HCT116 (cell line): ENCODE measurements at regions not wholly inside any gene's neighbourhood (a gene's known extent, or its start where the extent isn't known, plus 50 kb on each side); places are given as distances from the start of the nearest gene placed in this dataset.

Experiments
- ATAC-seq: fragments of 200-7000 bp; cut with Tn5 transposase; 2 replicates; pipeline ENCODE4 v1.9.1; 2020; ENCODE audit warnings: mild to moderate bottlenecking, moderate library complexity
- BruUV-seq: library from RNA; stranded (reverse); fragments of 400-500 nt; replicated peaks from 2 replicates; lab custom pipeline; 2021; lab: Mats Ljungman, UMichigan
- CTCF ChIA-PET: fragments of 300-600 bp; sonication (Branson Sonifier 250); formaldehyde crosslinking; loops from one replicate; lab custom pipeline; 2021; ENCODE audit warnings: antibody characterized with exemption; lab: Charles Lee
- POLR2A ChIA-PET: fragments of 300-600, 350-600 bp; sonication (Branson Sonifier 250); formaldehyde crosslinking; loops from one replicate; lab custom pipeline; 2021; ENCODE audit warnings: antibody characterized with exemption; lab: Charles Lee
- RAD21 ChIA-PET, 2 experiments: fragments of 300-600 bp; sonication (Branson Sonifier 250); formaldehyde crosslinking; loops; one replicate each; lab custom pipeline; 2023; ENCODE audit warnings: low total read pairs in 2 of 2; ENCODE audit not compliant: uncharacterized antibody in 2 of 2, unreplicated experiment in 2 of 2, low non-redundant PET in 1 of 2; lab: Charles Lee
- DNase-seq: peaks from one replicate; pipeline ENCODE4 v3.0.0-alpha.2; 2010; ENCODE audit warnings: low read depth, low spot score
- H2AFZ ChIP-seq: fragments of 200-600 bp; shearing (Covaris generic), sonication (generic); 2 replicates; pipeline ENCODE4 v1.6.1; 2017; ENCODE audit warnings: low read depth, mixed run types, mixed read lengths, antibody characterized with exemption, low read length; ENCODE audit not compliant: poor library complexity, severe bottlenecking
- H3K27ac ChIP-seq: 2 replicates; pipeline ENCODE4 v1.5.1; 2012; ENCODE audit warnings: low read depth, low read length
- H3K27me3 ChIP-seq: fragments of 200-600 bp; sonication (generic); 2 replicates; pipeline ENCODE4 v1.6.1; 2016; ENCODE audit warnings: mixed run types, low read length, mixed read lengths; ENCODE audit not compliant: insufficient read depth
- H3K36me3 ChIP-seq, 2 experiments: fragments of 200-500 bp in 1 of 2; fragments of 200-600 bp in 1 of 2; sonication (Bioruptor generic) in 1 of 2; sonication (generic) in 1 of 2; 2 replicates each; pipeline versions ENCODE4 v1.5.1 to v1.6.1; 2014 to 2016; ENCODE audit warnings: low read length in 2 of 2, inconsistent platforms in 1 of 2, mixed read lengths in 1 of 2, mixed run types in 1 of 2; ENCODE audit not compliant: insufficient read depth in 2 of 2, control insufficient read depth in 1 of 2
- H3K4me1 ChIP-seq, 2 experiments: fragments of 200-600 bp in 1 of 2; sonication (generic) in 1 of 2; 2 replicates each; pipeline versions ENCODE4 v1.5.1 to v1.6.1; 2012 to 2017; ENCODE audit warnings: low read length in 2 of 2, inconsistent platforms in 1 of 2, mild to moderate bottlenecking in 1 of 2, mixed read lengths in 1 of 2, mixed run types in 1 of 2, moderate library complexity in 1 of 2; ENCODE audit not compliant: insufficient read depth in 2 of 2, control insufficient read depth in 1 of 2
- H3K4me2 ChIP-seq: fragments of 200-600 bp; sonication (generic); 2 replicates; pipeline ENCODE4 v1.6.1; 2017; ENCODE audit warnings: mixed run types, low read length, mixed read lengths
- H3K4me3 ChIP-seq, 2 experiments: fragments of 200-600 bp in 1 of 2; sonication (generic) in 1 of 2; replicated peaks in 1 of 2; 2 replicates each; pipeline ENCODE4 v1.5.1; 2011 to 2016; ENCODE audit warnings: low read length in 2 of 2, control low read depth in 1 of 2, low read depth in 1 of 2, mild to moderate bottlenecking in 1 of 2, mixed read lengths in 1 of 2, mixed run types in 1 of 2
- H3K79me2 ChIP-seq: fragments of 200-600 bp; sonication (generic); 2 replicates; pipeline ENCODE4 v1.6.1; 2017; ENCODE audit warnings: mild to moderate bottlenecking, mixed run types, low read length, moderate library complexity, mixed read lengths; ENCODE audit not compliant: insufficient read depth
- H3K9ac ChIP-seq: fragments of 200-600 bp; sonication (generic); 2 replicates; pipeline ENCODE4 v1.6.1; 2016; ENCODE audit warnings: low read length, mixed read lengths
- H3K9me2 ChIP-seq: fragments of 200-600 bp; sonication (generic), shearing (Covaris generic); 2 replicates; pipeline ENCODE4 v1.6.1; 2017; ENCODE audit warnings: mixed run types, mild to moderate bottlenecking, moderate library complexity; ENCODE audit not compliant: insufficient read depth
- H3K9me3 ChIP-seq, 2 experiments: fragments of 200-500 bp in 1 of 2; fragments of 200-600 bp in 1 of 2; sonication (Bioruptor generic) in 1 of 2; sonication (generic) in 1 of 2; 2 replicates each; pipeline ENCODE4 v1.6.1; 2014 to 2017; ENCODE audit warnings: low read length in 2 of 2, mixed read lengths in 2 of 2, inconsistent platforms in 1 of 2, low read depth in 1 of 2, mild to moderate bottlenecking in 1 of 2, mixed run types in 1 of 2, moderate library complexity in 1 of 2; ENCODE audit not compliant: control insufficient read depth in 1 of 2, insufficient read depth in 1 of 2
- H4K20me1 ChIP-seq: fragments of 200-600 bp; sonication (generic), shearing (Covaris generic); 2 replicates; pipeline ENCODE4 v1.6.1; 2017; ENCODE audit warnings: mixed run types, mild to moderate bottlenecking, moderate library complexity; ENCODE audit not compliant: insufficient read depth
- CBX3 ChIP-seq: IDR thresholded peaks from 2 replicates; pipeline ENCODE4 v1.6.1; 2012; ENCODE audit warnings: low read depth
- CEBPB ChIP-seq: IDR thresholded peaks from 2 replicates; pipeline ENCODE4 v1.6.1; 2012; ENCODE audit warnings: low read depth
- EGR1 ChIP-seq: IDR thresholded peaks from 2 replicates; pipeline ENCODE4 v1.6.1; 2012; ENCODE audit warnings: low read depth
- EZH2 ChIP-seq: fragments of 200-600 bp; sonication (generic); IDR thresholded peaks from 2 replicates; pipeline ENCODE4 v1.6.1; 2017; ENCODE audit warnings: antibody characterized with exemption, mixed run types
- EZH2phosphoT487 ChIP-seq: fragments of 200-600 bp; IDR thresholded peaks from 2 replicates; pipeline ENCODE4 v1.6.1; 2018; ENCODE audit warnings: antibody characterized with exemption, borderline replicate concordance
- FOSL1 ChIP-seq: IDR thresholded peaks from 2 replicates; pipeline ENCODE4 v1.6.1; 2012; ENCODE audit warnings: low read depth
- JUND ChIP-seq: IDR thresholded peaks from 2 replicates; pipeline ENCODE4 v1.6.1; 2012
- POLR2A ChIP-seq: IDR thresholded peaks from 2 replicates; pipeline ENCODE4 v1.7.0; 2011; ENCODE audit warnings: borderline replicate concordance; ENCODE audit not compliant: insufficient read depth, insufficient read length; ENCODE audit errors: extremely low read depth
- RAD21 ChIP-seq: IDR thresholded peaks from 2 replicates; pipeline ENCODE4 v1.6.1; 2012; ENCODE audit warnings: low read depth, mild to moderate bottlenecking
- SP1 ChIP-seq: IDR thresholded peaks from 2 replicates; pipeline ENCODE4 v1.6.1; 2012; ENCODE audit warnings: low read depth
- SRF ChIP-seq: IDR thresholded peaks from 2 replicates; pipeline ENCODE4 v1.6.1; 2012; ENCODE audit warnings: low read depth
- TCF7L2 ChIP-seq: IDR thresholded peaks from 2 replicates; pipeline ENCODE4 v1.7.0; 2011; ENCODE audit warnings: borderline replicate concordance, inconsistent platforms; ENCODE audit not compliant: insufficient read depth, insufficient read length; ENCODE audit errors: extremely low read depth
- ZFX ChIP-seq: fragments of 450-650 bp; IDR thresholded peaks from 2 replicates; pipeline ENCODE4 v1.6.1; 2017
- ZNF274 ChIP-seq: fragments of 200-500 bp; sonication (Bioruptor generic); IDR thresholded peaks from 2 replicates; pipeline ENCODE4 v1.6.1; 2014; ENCODE audit warnings: mild to moderate bottlenecking, low read depth, low read length, inconsistent platforms
- intact Hi-C: fragments of 100-400 bp; cut with micrococcal nuclease; formaldehyde crosslinking; loops from 2 replicates; pipeline ENCODE4 v1.10.0; 2022
- TF ChIP-seq, protein P1 (sequence below): IDR thresholded peaks from 2 replicates; pipeline ENCODE4 v1.6.1; 2012; ENCODE audit warnings: low read depth
- TF ChIP-seq, protein P2 (sequence below), 3 experiments: fragments of 200-600 bp in 1 of 3; sonication (generic) in 1 of 3; IDR thresholded peaks in 2 of 3; conservative IDR thresholded peaks in 1 of 3; 2 replicates each; pipeline ENCODE4 v1.5.1; 2012 to 2017; ENCODE audit warnings: low read depth in 2 of 3, low read length in 2 of 3, antibody characterized with exemption in 1 of 3, borderline replicate concordance in 1 of 3, control low read depth in 1 of 3, mild to moderate bottlenecking in 1 of 3, mixed read lengths in 1 of 3, mixed run types in 1 of 3, moderate library complexity in 1 of 3; ENCODE audit not compliant: insufficient read depth in 1 of 3
- TF ChIP-seq, protein P3 (sequence below): IDR thresholded peaks from 2 replicates; pipeline ENCODE4 v1.6.1; 2011; ENCODE audit warnings: mild to moderate bottlenecking, low read length, moderate library complexity; ENCODE audit not compliant: insufficient replicate concordance; ENCODE audit errors: extremely low read depth
- TF ChIP-seq, protein P4 (sequence below): IDR thresholded peaks from 2 replicates; pipeline ENCODE4 v1.6.1; 2012

DNA sequence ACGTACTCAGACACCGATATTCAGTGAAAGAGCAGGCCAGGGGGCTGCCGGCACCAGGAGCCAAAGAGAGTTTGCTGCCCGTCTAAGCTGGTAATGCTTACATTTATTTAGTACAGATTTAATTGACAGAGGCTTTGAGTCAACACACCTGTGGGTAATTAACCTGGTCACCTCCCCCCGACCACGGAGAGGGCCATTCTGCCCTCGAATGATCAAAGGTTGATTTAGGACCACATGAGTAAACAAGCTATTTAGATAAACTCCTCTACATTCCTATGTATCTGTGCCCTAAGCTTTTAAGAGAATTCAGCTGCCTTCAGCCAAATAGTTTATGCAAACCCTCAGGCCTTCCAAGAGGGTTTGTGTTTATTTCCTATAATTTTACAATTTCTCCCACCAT is 164.8 kb downstream of the IPMK start:
- ChIA-PET CTCF (no interaction called here), RAD21 (no interaction called here), POLR2A (no interaction called here)
- Histone ChIP-seq H3K79me2 (no peaks in the 10 kb centered on the region), H3K9ac (no peak overlapping the region), H3K27ac (no peak overlapping the region), H3K9me2 (no peaks in the 10 kb centered on the region), H3K36me3 (no peaks in the 10 kb centered on the region), H2AFZ (no peak overlapping the region), H3K9me3 (no peaks in the 10 kb centered on the region), H3K27me3 (no peaks in the 10 kb centered on the region), H3K4me2 (no peak overlapping the region), H3K4me1 (no peaks in the 10 kb centered on the region), H3K4me3 (no peak overlapping the region), H4K20me1 (no peaks in the 10 kb centered on the region)
- DNase-seq (no peak), ATAC-seq (no peak)
- no peak for TF ChIP-seq JUND
- TF ChIP-seq, protein P1, sequence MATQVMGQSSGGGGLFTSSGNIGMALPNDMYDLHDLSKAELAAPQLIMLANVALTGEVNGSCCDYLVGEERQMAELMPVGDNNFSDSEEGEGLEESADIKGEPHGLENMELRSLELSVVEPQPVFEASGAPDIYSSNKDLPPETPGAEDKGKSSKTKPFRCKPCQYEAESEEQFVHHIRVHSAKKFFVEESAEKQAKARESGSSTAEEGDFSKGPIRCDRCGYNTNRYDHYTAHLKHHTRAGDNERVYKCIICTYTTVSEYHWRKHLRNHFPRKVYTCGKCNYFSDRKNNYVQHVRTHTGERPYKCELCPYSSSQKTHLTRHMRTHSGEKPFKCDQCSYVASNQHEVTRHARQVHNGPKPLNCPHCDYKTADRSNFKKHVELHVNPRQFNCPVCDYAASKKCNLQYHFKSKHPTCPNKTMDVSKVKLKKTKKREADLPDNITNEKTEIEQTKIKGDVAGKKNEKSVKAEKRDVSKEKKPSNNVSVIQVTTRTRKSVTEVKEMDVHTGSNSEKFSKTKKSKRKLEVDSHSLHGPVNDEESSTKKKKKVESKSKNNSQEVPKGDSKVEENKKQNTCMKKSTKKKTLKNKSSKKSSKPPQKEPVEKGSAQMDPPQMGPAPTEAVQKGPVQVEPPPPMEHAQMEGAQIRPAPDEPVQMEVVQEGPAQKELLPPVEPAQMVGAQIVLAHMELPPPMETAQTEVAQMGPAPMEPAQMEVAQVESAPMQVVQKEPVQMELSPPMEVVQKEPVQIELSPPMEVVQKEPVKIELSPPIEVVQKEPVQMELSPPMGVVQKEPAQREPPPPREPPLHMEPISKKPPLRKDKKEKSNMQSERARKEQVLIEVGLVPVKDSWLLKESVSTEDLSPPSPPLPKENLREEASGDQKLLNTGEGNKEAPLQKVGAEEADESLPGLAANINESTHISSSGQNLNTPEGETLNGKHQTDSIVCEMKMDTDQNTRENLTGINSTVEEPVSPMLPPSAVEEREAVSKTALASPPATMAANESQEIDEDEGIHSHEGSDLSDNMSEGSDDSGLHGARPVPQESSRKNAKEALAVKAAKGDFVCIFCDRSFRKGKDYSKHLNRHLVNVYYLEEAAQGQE = no peak
- TF ChIP-seq EZH2phosphoT487 = no peak
- no peak for TF ChIP-seq POLR2A
- TF ChIP-seq TCF7L2 = no peak
- TF ChIP-seq RAD21 = no peak
- TF ChIP-seq, protein P2, sequence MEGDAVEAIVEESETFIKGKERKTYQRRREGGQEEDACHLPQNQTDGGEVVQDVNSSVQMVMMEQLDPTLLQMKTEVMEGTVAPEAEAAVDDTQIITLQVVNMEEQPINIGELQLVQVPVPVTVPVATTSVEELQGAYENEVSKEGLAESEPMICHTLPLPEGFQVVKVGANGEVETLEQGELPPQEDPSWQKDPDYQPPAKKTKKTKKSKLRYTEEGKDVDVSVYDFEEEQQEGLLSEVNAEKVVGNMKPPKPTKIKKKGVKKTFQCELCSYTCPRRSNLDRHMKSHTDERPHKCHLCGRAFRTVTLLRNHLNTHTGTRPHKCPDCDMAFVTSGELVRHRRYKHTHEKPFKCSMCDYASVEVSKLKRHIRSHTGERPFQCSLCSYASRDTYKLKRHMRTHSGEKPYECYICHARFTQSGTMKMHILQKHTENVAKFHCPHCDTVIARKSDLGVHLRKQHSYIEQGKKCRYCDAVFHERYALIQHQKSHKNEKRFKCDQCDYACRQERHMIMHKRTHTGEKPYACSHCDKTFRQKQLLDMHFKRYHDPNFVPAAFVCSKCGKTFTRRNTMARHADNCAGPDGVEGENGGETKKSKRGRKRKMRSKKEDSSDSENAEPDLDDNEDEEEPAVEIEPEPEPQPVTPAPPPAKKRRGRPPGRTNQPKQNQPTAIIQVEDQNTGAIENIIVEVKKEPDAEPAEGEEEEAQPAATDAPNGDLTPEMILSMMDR (IDR thresholded peaks at IDR 0.05 in 2 of 3, conservative IDR thresholded peaks at IDR 0.05 in 1 of 3; ENCODE audit: borderline replicate concordance in 1 of 3, insufficient read depth in 1 of 3, low read depth in 2 of 3, low read length in 2 of 3) = no peak
- no peak for TF ChIP-seq CEBPB
- TF ChIP-seq, protein P3, sequence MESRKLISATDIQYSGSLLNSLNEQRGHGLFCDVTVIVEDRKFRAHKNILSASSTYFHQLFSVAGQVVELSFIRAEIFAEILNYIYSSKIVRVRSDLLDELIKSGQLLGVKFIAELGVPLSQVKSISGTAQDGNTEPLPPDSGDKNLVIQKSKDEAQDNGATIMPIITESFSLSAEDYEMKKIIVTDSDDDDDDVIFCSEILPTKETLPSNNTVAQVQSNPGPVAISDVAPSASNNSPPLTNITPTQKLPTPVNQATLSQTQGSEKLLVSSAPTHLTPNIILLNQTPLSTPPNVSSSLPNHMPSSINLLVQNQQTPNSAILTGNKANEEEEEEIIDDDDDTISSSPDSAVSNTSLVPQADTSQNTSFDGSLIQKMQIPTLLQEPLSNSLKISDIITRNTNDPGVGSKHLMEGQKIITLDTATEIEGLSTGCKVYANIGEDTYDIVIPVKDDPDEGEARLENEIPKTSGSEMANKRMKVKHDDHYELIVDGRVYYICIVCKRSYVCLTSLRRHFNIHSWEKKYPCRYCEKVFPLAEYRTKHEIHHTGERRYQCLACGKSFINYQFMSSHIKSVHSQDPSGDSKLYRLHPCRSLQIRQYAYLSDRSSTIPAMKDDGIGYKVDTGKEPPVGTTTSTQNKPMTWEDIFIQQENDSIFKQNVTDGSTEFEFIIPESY = no peak
- TF ChIP-seq ZFX = no peak
- TF ChIP-seq SP1 = no peak
- no peak for TF ChIP-seq FOSL1
- no peak for TF ChIP-seq EZH2
- no peak for TF ChIP-seq EGR1
- no peak for TF ChIP-seq SRF
- no peak for TF ChIP-seq CBX3
- no peak for TF ChIP-seq ZNF274
- TF ChIP-seq, protein P4, sequence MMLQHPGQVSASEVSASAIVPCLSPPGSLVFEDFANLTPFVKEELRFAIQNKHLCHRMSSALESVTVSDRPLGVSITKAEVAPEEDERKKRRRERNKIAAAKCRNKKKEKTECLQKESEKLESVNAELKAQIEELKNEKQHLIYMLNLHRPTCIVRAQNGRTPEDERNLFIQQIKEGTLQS = no peak
- intact Hi-C loops = no loop called here
- no TSS peak for BruUV-seq
